GM12864 (cell line): ENCODE measurements at regions not wholly inside any gene's neighbourhood (a gene's known extent, or its start where the extent isn't known, plus 50 kb on each side); places are given as distances from the start of the nearest gene placed in this dataset.

Experiments
- DNase-seq: peaks from one replicate; pipeline ENCODE4 v3.0.0-alpha.2; 2011; ENCODE audit warnings: low read depth
- H3K4me3 ChIP-seq: 2 replicates; pipeline ENCODE4 v1.5.1; 2011; ENCODE audit warnings: mild to moderate bottlenecking, low read depth, low read length, control low read depth
- CTCF ChIP-seq: IDR thresholded peaks from 2 replicates; pipeline ENCODE4 v1.5.1; 2011; ENCODE audit warnings: low read depth, mild to moderate bottlenecking, moderate library complexity, low read length, control low read depth, inconsistent platforms; ENCODE audit errors: missing control alignments

- no peak for TF ChIP-seq CTCF
- no peak overlapping the region for H3K4me3 ChIP-seq
- DNase-seq: no peak
These were observed 105.5 kb upstream of the TBX20 start for GRCh38 chr7:35359423-35359822.

- H3K4me3 ChIP-seq: no peak overlapping the region
- no peak for TF ChIP-seq CTCF
- no peak for DNase-seq
These were observed 102.6 kb upstream of the TBX20 start for GRCh38 chr7:35356495-35356894.

DNA sequence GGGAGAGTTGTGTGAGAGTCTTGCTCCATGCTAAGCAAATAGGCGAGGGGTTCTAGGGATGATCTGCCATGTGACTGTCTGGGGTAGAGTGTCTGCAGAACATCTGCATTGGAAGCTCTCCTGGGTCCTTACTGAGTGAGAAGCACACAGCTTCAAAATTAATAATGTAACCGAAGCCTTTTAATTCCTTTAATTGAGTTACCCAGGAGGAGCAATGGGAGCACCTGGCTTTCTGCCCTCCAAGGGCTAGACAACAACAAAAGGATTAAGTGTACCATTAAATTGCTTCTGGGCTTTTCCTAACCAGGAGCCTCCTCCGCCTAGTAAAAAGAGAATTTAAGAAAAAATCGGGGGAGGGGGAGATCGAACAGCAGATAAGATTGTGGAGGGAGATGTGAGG, 102.0 kb upstream of the TBX20 start:
- no peak for TF ChIP-seq CTCF
- no peak overlapping the region for H3K4me3 ChIP-seq
- DNase-seq: no peak

- no peak for TF ChIP-seq CTCF
- no peak overlapping the region for H3K4me3 ChIP-seq
- DNase-seq: no peak
These were observed 101.3 kb upstream of the TBX20 start for GRCh38 chr7:35355199-35355598.

DNA sequence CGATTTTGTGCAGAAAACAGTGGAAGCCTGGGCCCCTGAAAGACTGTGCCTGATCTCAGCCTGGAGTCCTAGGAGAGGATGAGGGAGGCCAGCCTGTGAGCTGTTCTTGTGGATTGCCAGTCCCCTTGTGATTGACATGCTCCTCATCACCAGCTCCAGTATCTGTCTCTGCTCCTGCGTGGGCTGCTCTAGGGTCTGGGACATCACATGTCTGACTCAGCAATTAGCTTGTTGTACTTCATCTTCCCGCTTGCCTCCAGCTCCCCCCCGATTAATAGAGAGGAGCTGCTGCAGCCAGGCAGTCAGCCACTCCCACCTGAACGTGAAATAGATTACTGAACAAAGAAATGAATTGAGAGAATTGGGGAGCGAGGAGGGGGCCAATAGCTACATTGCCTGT, 99.6 kb upstream of the TBX20 start:
- H3K4me3 ChIP-seq: no peak overlapping the region
- DNase-seq: no peak
- no peak for TF ChIP-seq CTCF

- no peak overlapping the region for H3K4me3 ChIP-seq
- no peak for TF ChIP-seq CTCF
- no peak for DNase-seq
These were observed 97.6 kb upstream of the TBX20 start for GRCh38 chr7:35351466-35351865.

GRCh38 chr7:35348611-35349400, 94.9 kb upstream of the TBX20 start:
- DNase-seq: no peak
- no peak for TF ChIP-seq CTCF
- no peak overlapping the region for H3K4me3 ChIP-seq
